B cell (primary cell): ENCODE measurements at regions not wholly inside any gene's neighbourhood (a gene's known extent, or its start where the extent isn't known, plus 50 kb on each side); places are given as distances from the start of the nearest gene placed in this dataset.

ENCODE experiments used
- ATAC-seq: fragments of 200-7000 bp; cut with Tn5 transposase; one replicate; pipeline ENCODE4 v1.10.0; 2021; ENCODE audit warnings: low read depth, mild to moderate bottlenecking, moderate number of reproducible peaks, moderate library complexity
- CTCF ChIA-PET: fragments of 350-600 bp; sonication (Branson Sonifier 250); formaldehyde crosslinking; loops from one replicate; lab custom pipeline; 2021; ENCODE audit warnings: antibody characterized with exemption, inconsistent platforms; lab: Charles Lee
- POLR2A ChIA-PET: fragments of 350-600 bp; sonication (Branson Sonifier 250); formaldehyde crosslinking; loops from one replicate; lab custom pipeline; 2021; ENCODE audit warnings: antibody characterized with exemption; lab: Charles Lee
- DNase-seq: peaks from one replicate; pipeline ENCODE4 v3.0.0; 2013
- H2AFZ ChIP-seq: 2 replicates; pipeline ENCODE4 v1.6.1; 2012; ENCODE audit warnings: mild to moderate bottlenecking, low read depth, low read length; ENCODE audit not compliant: insufficient read depth, poor library complexity, severe bottlenecking
- H3K27ac ChIP-seq, 2 donors: 1 replicate in 1 of 2; 2 replicates in 1 of 2; pipeline ENCODE4 v1.5.1; 2012 to 2013; ENCODE audit warnings: low read length in 2 of 2, mild to moderate bottlenecking in 2 of 2, moderate library complexity in 1 of 2
- H3K27me3 ChIP-seq, 4 experiments: fragments of 200-600 bp in 1 of 4; sonication (generic) in 1 of 4; replicated peaks in 1 of 4; 1 replicate in 2 of 4; 2 replicates in 2 of 4; pipeline versions ENCODE4 v1.6.1 to v1.7.0; 2013 to 2016; ENCODE audit warnings: low read length in 3 of 4, mild to moderate bottlenecking in 2 of 4, mixed read lengths in 1 of 4, moderate library complexity in 1 of 4; ENCODE audit not compliant: insufficient read depth in 4 of 4, control insufficient read depth in 3 of 4; ENCODE audit errors: control extremely low read depth in 1 of 4
- H3K36me3 ChIP-seq, 2 experiments: replicated peaks in 1 of 2; 1 replicate in 1 of 2; 2 replicates in 1 of 2; pipeline versions ENCODE4 v1.6.1 to v1.7.1; 2013; ENCODE audit warnings: low read length in 1 of 2; ENCODE audit not compliant: insufficient read depth in 2 of 2, control insufficient read depth in 1 of 2; ENCODE audit errors: control extremely low read depth in 1 of 2, extremely low read depth in 1 of 2
- H3K4me1 ChIP-seq, 2 donors: fragments of 200-600 bp in 1 of 2; sonication (generic) in 1 of 2; 1 replicate in 1 of 2; 2 replicates in 1 of 2; pipeline versions ENCODE4 v1.5.1 to v1.6.1; 2013 to 2017; ENCODE audit warnings: low read length in 2 of 2; ENCODE audit not compliant: control insufficient read depth in 2 of 2, insufficient read depth in 2 of 2
- H3K4me2 ChIP-seq: replicated peaks from 2 replicates; pipeline ENCODE3; 2012; ENCODE audit warnings: mild to moderate bottlenecking, low read depth, low read length; ENCODE audit not compliant: poor library complexity, severe bottlenecking
- H3K4me3 ChIP-seq, 5 experiments: fragments of 200-600 bp in 1 of 5; sonication (generic) in 1 of 5; 1 replicate in 3 of 5; 2 replicates in 2 of 5; pipeline versions ENCODE4 v1.5.1 to v1.7.0; 2011 to 2016; ENCODE audit warnings: low read length in 4 of 5, mild to moderate bottlenecking in 4 of 5, low read depth in 2 of 5, control low read depth in 1 of 5, moderate library complexity in 1 of 5; ENCODE audit not compliant: insufficient read depth in 1 of 5; ENCODE audit errors: control extremely low read depth in 1 of 5, extremely low read depth in 1 of 5
- H3K79me2 ChIP-seq: fragments of 200-600 bp; sonication (generic); one replicate; pipeline ENCODE4 v1.6.0; 2016; ENCODE audit warnings: low read length; ENCODE audit not compliant: control insufficient read depth, insufficient read depth
- H3K9ac ChIP-seq: fragments of 200-600 bp; sonication (generic); 2 replicates; pipeline ENCODE4 v1.6.1; 2017; ENCODE audit warnings: mild to moderate bottlenecking, low read length, moderate library complexity
- H3K9me3 ChIP-seq, 3 donors: one replicate each; pipeline versions ENCODE4 v1.6.1 to v1.7.1; 2013; ENCODE audit warnings: low read length in 2 of 3; ENCODE audit not compliant: control insufficient read depth in 2 of 3, insufficient read depth in 1 of 3; ENCODE audit errors: control extremely low read depth in 1 of 3
- H4K20me1 ChIP-seq: 2 replicates; pipeline ENCODE4 v1.6.0; 2012; ENCODE audit warnings: mild to moderate bottlenecking, low read length; ENCODE audit not compliant: insufficient read depth, control insufficient read depth, poor library complexity, severe bottlenecking
- H3K27ac Mint-ChIP-seq: one replicate; pipeline ENCODE4 v1.8.0; 2021; ENCODE audit warnings: mixed read lengths
- H3K27me3 Mint-ChIP-seq: one replicate; pipeline ENCODE4 v1.8.0; 2021; ENCODE audit warnings: mixed read lengths
- H3K4me1 Mint-ChIP-seq: one replicate; pipeline ENCODE4 v1.8.0; 2021; ENCODE audit warnings: mixed read lengths
- H3K4me3 Mint-ChIP-seq: one replicate; pipeline ENCODE4 v1.8.0; 2021; ENCODE audit warnings: mixed read lengths
- H3K9me3 Mint-ChIP-seq: one replicate; pipeline ENCODE4 v1.8.0; 2022; ENCODE audit warnings: mixed read lengths; ENCODE audit not compliant: insufficient read depth
- CTCF ChIP-seq: fragments of 200-600 bp; IDR thresholded peaks from one replicate; pipeline ENCODE4 v1.8.0; 2022; ENCODE audit warnings: antibody characterized with exemption, mild to moderate bottlenecking
- EZH2 ChIP-seq: IDR thresholded peaks from 2 replicates; pipeline ENCODE4 v1.6.1; 2012; ENCODE audit warnings: borderline replicate concordance, low read depth, mild to moderate bottlenecking, moderate library complexity, low read length; ENCODE audit not compliant: insufficient read depth, poor library complexity, severe bottlenecking
- WGBS: methylation state at CpG from one replicate; pipeline ENCODE4 v1.1.5; 2013; ENCODE audit warnings: missing lambda C conversion rate; ENCODE audit not compliant: insufficient coverage; 5-methylcytosine and 5-hydroxymethylcytosine counted together
- intact Hi-C: fragments of 100-400 bp; cut with micrococcal nuclease; formaldehyde crosslinking; loops from one replicate; pipeline ENCODE4 v1.10.0; 2022

DNA sequence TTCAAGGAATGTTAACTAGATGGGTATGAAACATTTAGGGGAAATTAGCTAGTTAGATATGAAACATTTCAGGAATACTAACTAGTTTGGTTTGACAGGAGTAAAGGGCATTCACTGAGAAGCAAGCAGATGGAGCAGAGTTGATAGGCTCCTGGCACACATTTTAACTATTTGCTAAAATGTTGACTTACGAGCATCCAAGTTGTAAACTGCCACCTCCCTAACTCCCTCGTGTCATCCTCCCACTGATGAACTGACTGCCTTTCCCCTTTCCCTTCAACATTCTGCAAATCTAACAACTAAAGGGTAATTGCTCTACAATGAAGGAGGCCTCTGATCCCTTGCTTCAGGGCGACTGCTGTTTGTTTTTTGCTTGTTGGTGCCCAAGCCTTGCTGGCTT is 580.4 kb upstream of the FAM98A start:
- no peaks in the 10 kb centered on the region for H3K36me3 ChIP-seq
- no peaks in the 10 kb centered on the region for H4K20me1 ChIP-seq
- CTCF ChIA-PET = no interaction called here
- no peak overlapping the region for H3K4me3 Mint-ChIP-seq
- H3K9me3 ChIP-seq = peaks cover 0 to 4% (median 0%) of the 10 kb centered on the region in 3 donors
- H2AFZ ChIP-seq = no peak overlapping the region
- DNase-seq = no peak
- no peaks in the 10 kb centered on the region for H3K79me2 ChIP-seq
- H3K9ac ChIP-seq = no peak overlapping the region
- H3K4me2 ChIP-seq = no peak overlapping the region
- H3K27me3 ChIP-seq = no peaks in the 10 kb centered on the region
- H3K27me3 Mint-ChIP-seq = no peaks in the 10 kb centered on the region
- no peak overlapping the region for H3K27ac ChIP-seq
- POLR2A ChIA-PET = no interaction called here
- no peak overlapping the region for H3K27ac Mint-ChIP-seq
- ATAC-seq = no peak
- no peak overlapping the region for H3K4me3 ChIP-seq
- TF ChIP-seq CTCF = no peak
- 73% methylated on average over 3 of the region's 3 CpGs for WGBS
- intact Hi-C loops = no loop called here
- H3K4me1 Mint-ChIP-seq = no peaks in the 10 kb centered on the region
- peaks cover 2% of the 10 kb centered on the region for H3K9me3 Mint-ChIP-seq
- H3K4me1 ChIP-seq = no peaks in the 10 kb centered on the region

- H3K4me2 ChIP-seq = no peak overlapping the region
- CTCF ChIA-PET = no interaction called here
- no peaks in the 10 kb centered on the region for H3K79me2 ChIP-seq
- DNase-seq (no peak), ATAC-seq (no peak)
- Mint-ChIP-seq H3K9me3 (no peaks in the 10 kb centered on the region), H3K4me3 (no peak overlapping the region), H3K27me3 (no peaks in the 10 kb centered on the region), H3K27ac (no peak overlapping the region), H3K4me1 (no peaks in the 10 kb centered on the region)
- no peak overlapping the region for H2AFZ ChIP-seq
- no peak overlapping the region for H3K27ac ChIP-seq
- H3K9ac ChIP-seq = no peak overlapping the region
- H3K4me1 ChIP-seq = no peaks in the 10 kb centered on the region
- peaks cover 0 to 4% (median 0%) of the 10 kb centered on the region in 3 donors for H3K9me3 ChIP-seq
- no peaks in the 10 kb centered on the region for H3K36me3 ChIP-seq
- TF ChIP-seq CTCF (no peak), EZH2 (no peak)
- H3K4me3 ChIP-seq = no peak overlapping the region
- no peaks in the 10 kb centered on the region for H3K27me3 ChIP-seq
- POLR2A ChIA-PET = no interaction called here
- H4K20me1 ChIP-seq = no peaks in the 10 kb centered on the region
- intact Hi-C loops = no loop called here
Observed at GRCh38 chr2:34178482-34178881, 579.4 kb upstream of the FAM98A start.
